ENCODE measurements at regions not wholly inside any gene's neighbourhood (a gene's known extent, or its start where the extent isn't known, plus 50 kb on each side); places are given as distances from the start of the nearest gene placed in this dataset.

DNA sequence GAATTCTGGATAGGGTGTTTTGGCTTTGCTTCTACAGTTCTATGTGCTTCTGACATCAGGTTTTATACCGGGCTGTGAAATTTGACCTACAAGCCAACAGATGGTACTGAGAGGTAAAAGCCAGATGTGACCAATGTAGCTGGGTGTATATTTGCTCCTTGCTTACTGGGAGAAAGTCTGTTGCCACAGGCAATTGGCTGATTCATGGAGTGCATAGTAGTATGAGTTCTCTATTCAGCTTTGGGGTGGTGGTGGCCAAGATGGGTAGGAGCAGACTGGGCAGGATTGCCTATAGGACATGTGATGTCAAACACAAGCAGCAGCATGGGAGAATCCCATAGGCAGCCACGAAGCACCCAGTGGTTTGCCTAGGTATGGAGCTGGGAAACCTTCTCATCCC, 1827.0 kb downstream of the C4orf33 start:
- Histone ChIP-seq H3K4me1 (ENCODE audit: insufficient read depth, low read length, poor library complexity, severe bottlenecking) (no peaks in the 10 kb centered on the region), H3K27me3 (replicated peaks; ENCODE audit: insufficient read depth, low read depth, low read length, poor library complexity) (no peaks in the 10 kb centered on the region), H3K4me3 (ENCODE audit: low read depth, low read length, poor library complexity, severe bottlenecking) (no peak overlapping the region), H3K36me3 (ENCODE audit: insufficient read depth, low read length, poor library complexity, severe bottlenecking) (no peaks in the 10 kb centered on the region), H3K9me3 (ENCODE audit: low read depth, low read length, poor library complexity, severe bottlenecking) (peaks cover 8% of the 10 kb centered on the region), H3K27ac (ENCODE audit: low read depth, low read length, poor library complexity, severe bottlenecking) (no peak overlapping the region)
- no peak for TF ChIP-seq CTCF (conservative IDR thresholded peaks at IDR 0.05; ENCODE audit: low read depth, low read length)
- TF ChIP-seq EZH2 (IDR thresholded peaks at IDR 0.05; ENCODE audit: borderline replicate concordance, low read depth, low read length, poor library complexity, severe bottlenecking) = no peak
- CTCF ChIA-PET = no interaction called here
- BruUV-seq (replicated peaks) = no TSS peak
- intact Hi-C loops (cut with micrococcal nuclease; ENCODE audit: unreplicated experiment) = no loop called here
- POLR2A ChIA-PET (ENCODE audit: low non-redundant PET) = no interaction called here
- no peak for DNase-seq (ENCODE audit: low spot score)

- no peaks in the 10 kb centered on the region for H3K9me3 ChIP-seq (ENCODE audit: low read depth, low read length, poor library complexity, severe bottlenecking)
- no peaks in the 10 kb centered on the region for H3K36me3 ChIP-seq (ENCODE audit: insufficient read depth, low read length, poor library complexity, severe bottlenecking)
- POLR2A ChIA-PET (ENCODE audit: low non-redundant PET) = no interaction called here
- DNase-seq (ENCODE audit: low spot score) = no peak
- CTCF ChIA-PET = no interaction called here
- H3K4me3 ChIP-seq (ENCODE audit: low read depth, low read length, poor library complexity, severe bottlenecking) = no peak overlapping the region
- H3K27ac ChIP-seq (ENCODE audit: low read depth, low read length, poor library complexity, severe bottlenecking) = no peak overlapping the region
- H3K4me1 ChIP-seq (ENCODE audit: insufficient read depth, low read length, poor library complexity, severe bottlenecking) = no peaks in the 10 kb centered on the region
- TF ChIP-seq CTCF (conservative IDR thresholded peaks at IDR 0.05; ENCODE audit: low read depth, low read length) = no peak
- TF ChIP-seq EZH2 (IDR thresholded peaks at IDR 0.05; ENCODE audit: borderline replicate concordance, low read depth, low read length, poor library complexity, severe bottlenecking) = no peak
- no peaks in the 10 kb centered on the region for H3K27me3 ChIP-seq (replicated peaks; ENCODE audit: insufficient read depth, low read depth, low read length, poor library complexity)
- intact Hi-C loops (cut with micrococcal nuclease; ENCODE audit: unreplicated experiment) = no loop called here
- BruUV-seq (replicated peaks) = no TSS peak
Observed at GRCh38 chr4:130955520-130955919, 1859.6 kb downstream of the C4orf33 start.

- H3K9me3 ChIP-seq (ENCODE audit: low read depth, low read length, poor library complexity, severe bottlenecking) = no peaks in the 10 kb centered on the region
- DNase-seq (ENCODE audit: low spot score) = peak; percentile 85
- H3K36me3 ChIP-seq (ENCODE audit: insufficient read depth, low read length, poor library complexity, severe bottlenecking) = no peaks in the 10 kb centered on the region
- intact Hi-C loops (cut with micrococcal nuclease; ENCODE audit: unreplicated experiment) = no loop called here
- H3K27ac ChIP-seq (ENCODE audit: low read depth, low read length, poor library complexity, severe bottlenecking) = no peak overlapping the region
- H3K4me3 ChIP-seq (ENCODE audit: low read depth, low read length, poor library complexity, severe bottlenecking) = no peak overlapping the region
- POLR2A ChIA-PET (ENCODE audit: low non-redundant PET) = no interaction called here
- peaks cover 10% of the 10 kb centered on the region for H3K4me1 ChIP-seq (ENCODE audit: insufficient read depth, low read length, poor library complexity, severe bottlenecking)
- CTCF ChIA-PET = no interaction called here
- TF ChIP-seq EZH2 (IDR thresholded peaks at IDR 0.05; ENCODE audit: borderline replicate concordance, low read depth, low read length, poor library complexity, severe bottlenecking) (no peak), CTCF (conservative IDR thresholded peaks at IDR 0.05; ENCODE audit: low read depth, low read length) (no peak)
- H3K27me3 ChIP-seq (replicated peaks; ENCODE audit: insufficient read depth, low read depth, low read length, poor library complexity) = no peaks in the 10 kb centered on the region
- no TSS peak for BruUV-seq (replicated peaks)
Observed at GRCh38 chr4:130985371-130985770, 1889.4 kb downstream of the C4orf33 start.

Data from A673 (cell line).